ENCODE measurements at regions not wholly inside any gene's neighbourhood (a gene's known extent, or its start where the extent isn't known, plus 50 kb on each side); places are given as distances from the start of the nearest gene placed in this dataset.
"Not testable (repeated sequence)": the region's sequence is repeated elsewhere in the genome, so short reads cannot be mapped to it uniquely, and the experiment has no call there.

- Histone ChIP-seq H3K9ac (ENCODE audit: low read length in 3 of 3) (no peak overlapping the region), H3K27me3 (ENCODE audit: control insufficient read depth, insufficient read depth, low read length) (no peaks in the 10 kb centered on the region), H3K4me3 (ENCODE audit: low read length in 3 of 3) (no peak overlapping the region), H3K27ac (ENCODE audit: low read depth in 2 of 2, low read length in 2 of 2) (no peak overlapping the region), H3K4me1 (ENCODE audit: control insufficient read depth in 2 of 3, insufficient read depth in 2 of 3, low read depth in 1 of 3, low read length in 3 of 3) (no peaks in the 10 kb centered on the region), H3K9me3 (ENCODE audit: control insufficient read depth in 2 of 3, insufficient read depth in 1 of 3, low read length in 3 of 3) (no peaks in the 10 kb centered on the region), H3K36me3 (ENCODE audit: control insufficient read depth in 2 of 3, insufficient read depth in 3 of 3, low read length in 3 of 3) (no peaks in the 10 kb centered on the region)
- FAIRE-seq (no peak), DNase-seq (no peak)
- intact Hi-C loops (cut with DNase I): no loop called here
- TF ChIP-seq, protein P1, sequence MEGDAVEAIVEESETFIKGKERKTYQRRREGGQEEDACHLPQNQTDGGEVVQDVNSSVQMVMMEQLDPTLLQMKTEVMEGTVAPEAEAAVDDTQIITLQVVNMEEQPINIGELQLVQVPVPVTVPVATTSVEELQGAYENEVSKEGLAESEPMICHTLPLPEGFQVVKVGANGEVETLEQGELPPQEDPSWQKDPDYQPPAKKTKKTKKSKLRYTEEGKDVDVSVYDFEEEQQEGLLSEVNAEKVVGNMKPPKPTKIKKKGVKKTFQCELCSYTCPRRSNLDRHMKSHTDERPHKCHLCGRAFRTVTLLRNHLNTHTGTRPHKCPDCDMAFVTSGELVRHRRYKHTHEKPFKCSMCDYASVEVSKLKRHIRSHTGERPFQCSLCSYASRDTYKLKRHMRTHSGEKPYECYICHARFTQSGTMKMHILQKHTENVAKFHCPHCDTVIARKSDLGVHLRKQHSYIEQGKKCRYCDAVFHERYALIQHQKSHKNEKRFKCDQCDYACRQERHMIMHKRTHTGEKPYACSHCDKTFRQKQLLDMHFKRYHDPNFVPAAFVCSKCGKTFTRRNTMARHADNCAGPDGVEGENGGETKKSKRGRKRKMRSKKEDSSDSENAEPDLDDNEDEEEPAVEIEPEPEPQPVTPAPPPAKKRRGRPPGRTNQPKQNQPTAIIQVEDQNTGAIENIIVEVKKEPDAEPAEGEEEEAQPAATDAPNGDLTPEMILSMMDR (IDR thresholded peaks at IDR 0.05; ENCODE audit: borderline replicate concordance, extremely low read depth, insufficient read depth): no peak
Observed at GRCh38 chr5:74482523-74482922, 158.0 kb downstream of the ENC1 start.

- H3K4me3 ChIP-seq (ENCODE audit: low read length in 3 of 3); H3K9ac ChIP-seq (ENCODE audit: low read length in 3 of 3); H3K27ac ChIP-seq (ENCODE audit: low read depth in 2 of 2, low read length in 2 of 2); FAIRE-seq; H3K9me3 ChIP-seq (ENCODE audit: control insufficient read depth in 2 of 3, insufficient read depth in 1 of 3, low read length in 3 of 3); H3K4me1 ChIP-seq (ENCODE audit: control insufficient read depth in 2 of 3, insufficient read depth in 2 of 3, low read depth in 1 of 3, low read length in 3 of 3); intact Hi-C loops (cut with DNase I); H3K36me3 ChIP-seq (ENCODE audit: control insufficient read depth in 2 of 3, insufficient read depth in 3 of 3, low read length in 3 of 3); DNase-seq; H3K27me3 ChIP-seq (ENCODE audit: control insufficient read depth, insufficient read depth, low read length): not testable (repeated sequence)
Observed at GRCh38 chr5:74481357-74481756, 159.2 kb downstream of the ENC1 start.

GRCh38 chr5:74480201-74480600, 160.3 kb downstream of the ENC1 start:
- intact Hi-C loops (cut with DNase I): no loop called here
- Histone ChIP-seq H3K9ac (ENCODE audit: low read length in 3 of 3) (no peak overlapping the region), H3K36me3 (ENCODE audit: control insufficient read depth in 2 of 3, insufficient read depth in 3 of 3, low read length in 3 of 3) (no peaks in the 10 kb centered on the region), H3K27me3 (ENCODE audit: control insufficient read depth, insufficient read depth, low read length) (no peaks in the 10 kb centered on the region), H3K9me3 (ENCODE audit: control insufficient read depth in 2 of 3, insufficient read depth in 1 of 3, low read length in 3 of 3) (no peaks in the 10 kb centered on the region), H3K4me3 (ENCODE audit: low read length in 3 of 3) (no peak overlapping the region), H3K4me1 (ENCODE audit: control insufficient read depth in 2 of 3, insufficient read depth in 2 of 3, low read depth in 1 of 3, low read length in 3 of 3) (no peaks in the 10 kb centered on the region), H3K27ac (ENCODE audit: low read depth in 2 of 2, low read length in 2 of 2) (no peak overlapping the region)
- DNase-seq (no peak), FAIRE-seq (no peak)
- TF ChIP-seq, protein P1 (IDR thresholded peaks at IDR 0.05; ENCODE audit: borderline replicate concordance, extremely low read depth, insufficient read depth): no peak

DNA sequence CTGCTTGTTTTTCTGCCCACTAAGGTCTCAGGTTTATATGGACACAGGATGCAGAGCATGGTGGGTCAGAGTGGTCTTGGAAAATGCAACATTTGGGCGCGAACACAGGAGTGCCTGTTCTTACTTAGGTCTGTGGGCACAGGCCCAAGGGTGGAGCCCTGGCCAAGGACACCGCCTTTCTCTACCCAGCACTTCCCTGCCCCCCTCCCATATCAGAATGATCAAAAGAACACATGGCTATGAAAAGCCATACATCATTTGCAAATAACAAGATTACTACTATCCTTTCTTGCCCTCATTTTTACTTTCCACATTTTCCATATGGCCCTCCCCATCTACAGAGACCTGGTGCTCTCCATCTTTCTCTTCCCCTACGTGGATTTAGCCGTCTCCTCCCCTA, 162.2 kb downstream of the ENC1 start:
- no peaks in the 10 kb centered on the region for H3K4me1 ChIP-seq (ENCODE audit: control insufficient read depth in 2 of 3, insufficient read depth in 2 of 3, low read depth in 1 of 3, low read length in 3 of 3)
- TF ChIP-seq, protein P1 (IDR thresholded peaks at IDR 0.05; ENCODE audit: borderline replicate concordance, extremely low read depth, insufficient read depth): no peak
- H3K9ac ChIP-seq (ENCODE audit: low read length in 3 of 3): no peak overlapping the region
- no peak overlapping the region for H3K27ac ChIP-seq (ENCODE audit: low read depth in 2 of 2, low read length in 2 of 2)
- no peak overlapping the region for H3K4me3 ChIP-seq (ENCODE audit: low read length in 3 of 3)
- no peak for FAIRE-seq
- H3K9me3 ChIP-seq (ENCODE audit: control insufficient read depth in 2 of 3, insufficient read depth in 1 of 3, low read length in 3 of 3): no peaks in the 10 kb centered on the region
- no peaks in the 10 kb centered on the region for H3K27me3 ChIP-seq (ENCODE audit: control insufficient read depth, insufficient read depth, low read length)
- intact Hi-C loops (cut with DNase I): no loop called here
- no peaks in the 10 kb centered on the region for H3K36me3 ChIP-seq (ENCODE audit: control insufficient read depth in 2 of 3, insufficient read depth in 3 of 3, low read length in 3 of 3)
- no peak for DNase-seq

All from kidney (tissue), 13 donors.